ENCODE measurements at regions not wholly inside any gene's neighbourhood (a gene's known extent, or its start where the extent isn't known, plus 50 kb on each side); places are given as distances from the start of the nearest gene placed in this dataset.
"Not testable (repeated sequence)": the region's sequence is repeated elsewhere in the genome, so short reads cannot be mapped to it uniquely, and the experiment has no call there.

- DNase-seq (ENCODE audit: low read depth) = no peak
- TF ChIP-seq CTCF (IDR thresholded peaks at IDR 0.05; ENCODE audit: low read depth, low read length, missing control alignments) = no peak
These were observed 53.5 kb downstream of the FOXD2 start for GRCh38 chr1:47491341-47491753.

GRCh38 chr1:47495176-47495713 is 57.4 kb downstream of the FOXD2 start:
- no peak for TF ChIP-seq CTCF (IDR thresholded peaks at IDR 0.05; ENCODE audit: low read depth, low read length, missing control alignments)
- no peak overlapping the region for H3K4me3 ChIP-seq (ENCODE audit: low read depth, low read length)
- DNase-seq (ENCODE audit: low read depth) = no peak

More at GRCh38 chr1:47491341-47491753, 53.5 kb downstream of the FOXD2 start:
- H3K4me3 ChIP-seq (ENCODE audit: low read depth, low read length) = no peak overlapping the region

GRCh38 chr1:47498551-47498950 is 60.7 kb downstream of the FOXD2 start:
- H3K4me3 ChIP-seq (ENCODE audit: low read depth, low read length) = no peak overlapping the region
- TF ChIP-seq CTCF (IDR thresholded peaks at IDR 0.05; ENCODE audit: low read depth, low read length, missing control alignments) = no peak
- no peak for DNase-seq (ENCODE audit: low read depth)

- DNase-seq (ENCODE audit: low read depth) = no peak
- H3K4me3 ChIP-seq (ENCODE audit: low read depth, low read length) = no peak overlapping the region
- TF ChIP-seq CTCF (IDR thresholded peaks at IDR 0.05; ENCODE audit: low read depth, low read length, missing control alignments) = no peak
These were observed 63.2 kb downstream of the FOXD2 start for GRCh38 chr1:47501069-47501468.

GRCh38 chr1:47502746-47503370 is 65.0 kb downstream of the FOXD2 start:
- H3K4me3 ChIP-seq (ENCODE audit: low read depth, low read length) = no peak overlapping the region
- DNase-seq (ENCODE audit: low read depth) = no peak
- no peak for TF ChIP-seq CTCF (IDR thresholded peaks at IDR 0.05; ENCODE audit: low read depth, low read length, missing control alignments)

GRCh38 chr1:47504840-47505239 is 67.0 kb downstream of the FOXD2 start:
- not testable (repeated sequence) for H3K4me3 ChIP-seq (ENCODE audit: low read depth, low read length); DNase-seq (ENCODE audit: low read depth)

GRCh38 chr1:47505267-47505666 is 67.4 kb downstream of the FOXD2 start:
- TF ChIP-seq CTCF (IDR thresholded peaks at IDR 0.05; ENCODE audit: low read depth, low read length, missing control alignments) = no peak
- no peak for DNase-seq (ENCODE audit: low read depth)
- H3K4me3 ChIP-seq (ENCODE audit: low read depth, low read length) = no peak overlapping the region

Measured in GM12864 (cell line).